Tibial nerve (tissue), 3 donors: ENCODE measurements at regions not wholly inside any gene's neighbourhood (a gene's known extent, or its start where the extent isn't known, plus 50 kb on each side); places are given as distances from the start of the nearest gene placed in this dataset.

Experiments used
- POLR2A ChIP-seq, 2 donors: fragments of 450-650 bp; IDR thresholded peaks; one replicate each; pipeline ENCODE4 v1.6.1; 2017; ENCODE audit warnings: antibody characterized with exemption in 2 of 2, mild to moderate bottlenecking in 2 of 2, moderate library complexity in 2 of 2
- TF ChIP-seq, protein P1 (sequence below), 5 experiments: fragments of 200-600 bp in 3 of 5; fragments of 450-650 bp in 2 of 5; sonication (generic) in 3 of 5; IDR thresholded peaks; one replicate each; pipeline ENCODE4 v1.5.1; 2016 to 2019; ENCODE audit warnings: antibody characterized with exemption in 5 of 5, mild to moderate bottlenecking in 3 of 5, moderate library complexity in 2 of 5

DNA sequence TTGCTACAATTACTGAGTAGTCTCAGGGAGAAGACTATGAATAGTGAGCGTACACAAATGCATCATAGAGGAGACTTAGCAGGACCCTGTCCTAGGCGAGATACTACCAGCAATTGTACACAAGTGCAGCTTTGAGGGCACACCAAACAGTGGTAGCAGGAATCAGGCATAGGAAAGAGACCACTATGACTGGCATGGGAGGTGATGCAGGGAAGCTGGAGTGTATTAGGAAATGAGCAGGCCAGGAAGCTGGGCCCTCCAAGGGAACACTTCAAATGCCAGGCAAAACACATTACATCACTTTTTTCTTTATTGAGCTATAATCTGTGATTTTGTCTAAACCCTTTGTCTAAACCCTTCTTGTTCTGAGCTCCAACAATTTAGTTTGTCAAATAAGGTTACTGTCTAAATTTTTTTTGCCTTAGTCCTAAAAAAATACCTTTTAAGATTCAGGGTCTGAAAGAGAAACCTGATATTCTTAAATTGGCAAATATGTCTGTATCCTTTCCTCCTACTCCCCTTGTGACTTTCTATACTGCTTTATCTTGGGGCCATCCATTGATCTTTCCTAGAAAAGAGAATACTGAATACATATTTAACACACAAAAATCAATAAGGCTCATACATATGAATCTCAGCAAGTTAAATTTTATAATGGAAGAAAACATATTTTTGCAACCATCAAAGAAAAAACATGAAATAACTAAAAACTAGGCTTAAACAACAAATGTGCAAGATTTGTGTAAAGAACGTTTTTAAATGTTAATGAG, 193.8 kb upstream of the PHYHIPL start:
- TF ChIP-seq POLR2A (IDR thresholded peaks at IDR 0.05), result no peak
- TF ChIP-seq, protein P1, sequence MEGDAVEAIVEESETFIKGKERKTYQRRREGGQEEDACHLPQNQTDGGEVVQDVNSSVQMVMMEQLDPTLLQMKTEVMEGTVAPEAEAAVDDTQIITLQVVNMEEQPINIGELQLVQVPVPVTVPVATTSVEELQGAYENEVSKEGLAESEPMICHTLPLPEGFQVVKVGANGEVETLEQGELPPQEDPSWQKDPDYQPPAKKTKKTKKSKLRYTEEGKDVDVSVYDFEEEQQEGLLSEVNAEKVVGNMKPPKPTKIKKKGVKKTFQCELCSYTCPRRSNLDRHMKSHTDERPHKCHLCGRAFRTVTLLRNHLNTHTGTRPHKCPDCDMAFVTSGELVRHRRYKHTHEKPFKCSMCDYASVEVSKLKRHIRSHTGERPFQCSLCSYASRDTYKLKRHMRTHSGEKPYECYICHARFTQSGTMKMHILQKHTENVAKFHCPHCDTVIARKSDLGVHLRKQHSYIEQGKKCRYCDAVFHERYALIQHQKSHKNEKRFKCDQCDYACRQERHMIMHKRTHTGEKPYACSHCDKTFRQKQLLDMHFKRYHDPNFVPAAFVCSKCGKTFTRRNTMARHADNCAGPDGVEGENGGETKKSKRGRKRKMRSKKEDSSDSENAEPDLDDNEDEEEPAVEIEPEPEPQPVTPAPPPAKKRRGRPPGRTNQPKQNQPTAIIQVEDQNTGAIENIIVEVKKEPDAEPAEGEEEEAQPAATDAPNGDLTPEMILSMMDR (IDR thresholded peaks at IDR 0.05), result no peak
